ENCODE measurements at regions not wholly inside any gene's neighbourhood (a gene's known extent, or its start where the extent isn't known, plus 50 kb on each side); places are given as distances from the start of the nearest gene placed in this dataset.

DNA sequence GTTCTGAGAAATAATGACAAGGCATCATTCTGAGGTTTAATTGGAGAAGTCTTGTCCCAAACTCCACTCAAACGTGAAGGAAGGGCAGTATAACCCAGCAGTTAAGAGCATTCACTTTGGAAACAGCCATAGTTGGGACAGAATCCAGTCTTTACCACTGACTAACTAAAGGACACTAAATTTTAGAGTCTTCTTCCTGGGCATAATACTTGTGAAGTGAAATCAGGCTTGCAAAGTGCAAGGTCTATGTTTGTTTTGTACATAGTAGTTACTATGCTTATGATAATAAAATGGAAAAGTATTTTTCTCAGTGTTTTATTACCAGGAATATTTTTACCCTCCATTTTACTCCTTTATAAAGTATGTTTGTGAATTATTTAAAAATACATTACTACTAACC is 748.2 kb upstream of the ID2 start:
- Histone ChIP-seq H3K4me2 (ENCODE audit: low read depth, low read length, poor library complexity, severe bottlenecking) (no peak overlapping the region), H3K9ac (ENCODE audit: low read depth, low read length, poor library complexity, severe bottlenecking) (no peak overlapping the region), H4K20me1 (ENCODE audit: insufficient read depth, low read length, poor library complexity, severe bottlenecking) (no peaks in the 10 kb centered on the region), H3K9me2 (replicated peaks; ENCODE audit: low read depth, low read length) (no peaks in the 10 kb centered on the region), H3K79me2 (ENCODE audit: insufficient read depth, low read length) (no peaks in the 10 kb centered on the region), H3K9me3 (ENCODE audit: insufficient read depth, low read depth, low read length) (no peaks in the 10 kb centered on the region), H3K27me3 (ENCODE audit: insufficient read depth, low read length, poor library complexity, severe bottlenecking) (no peaks in the 10 kb centered on the region), H3F3A (ENCODE audit: low read depth) (no peaks in the 10 kb centered on the region), H2AFZ (ENCODE audit: low read length) (no peak overlapping the region), H3K36me3 (ENCODE audit: insufficient read depth, low read length) (no peaks in the 10 kb centered on the region), H3K4me1 (ENCODE audit: insufficient read depth, low read length, poor library complexity, severe bottlenecking) (no peaks in the 10 kb centered on the region), H3K4me3 (ENCODE audit: low read length, poor library complexity, severe bottlenecking) (no peak overlapping the region)
- TF ChIP-seq EZH2phosphoT487 (IDR thresholded peaks at IDR 0.05; ENCODE audit: borderline replicate concordance) = no peak
- TF ChIP-seq, protein P1, sequence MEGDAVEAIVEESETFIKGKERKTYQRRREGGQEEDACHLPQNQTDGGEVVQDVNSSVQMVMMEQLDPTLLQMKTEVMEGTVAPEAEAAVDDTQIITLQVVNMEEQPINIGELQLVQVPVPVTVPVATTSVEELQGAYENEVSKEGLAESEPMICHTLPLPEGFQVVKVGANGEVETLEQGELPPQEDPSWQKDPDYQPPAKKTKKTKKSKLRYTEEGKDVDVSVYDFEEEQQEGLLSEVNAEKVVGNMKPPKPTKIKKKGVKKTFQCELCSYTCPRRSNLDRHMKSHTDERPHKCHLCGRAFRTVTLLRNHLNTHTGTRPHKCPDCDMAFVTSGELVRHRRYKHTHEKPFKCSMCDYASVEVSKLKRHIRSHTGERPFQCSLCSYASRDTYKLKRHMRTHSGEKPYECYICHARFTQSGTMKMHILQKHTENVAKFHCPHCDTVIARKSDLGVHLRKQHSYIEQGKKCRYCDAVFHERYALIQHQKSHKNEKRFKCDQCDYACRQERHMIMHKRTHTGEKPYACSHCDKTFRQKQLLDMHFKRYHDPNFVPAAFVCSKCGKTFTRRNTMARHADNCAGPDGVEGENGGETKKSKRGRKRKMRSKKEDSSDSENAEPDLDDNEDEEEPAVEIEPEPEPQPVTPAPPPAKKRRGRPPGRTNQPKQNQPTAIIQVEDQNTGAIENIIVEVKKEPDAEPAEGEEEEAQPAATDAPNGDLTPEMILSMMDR (conservative IDR thresholded peaks at IDR 0.05; ENCODE audit: low read length) = no peak

DNA sequence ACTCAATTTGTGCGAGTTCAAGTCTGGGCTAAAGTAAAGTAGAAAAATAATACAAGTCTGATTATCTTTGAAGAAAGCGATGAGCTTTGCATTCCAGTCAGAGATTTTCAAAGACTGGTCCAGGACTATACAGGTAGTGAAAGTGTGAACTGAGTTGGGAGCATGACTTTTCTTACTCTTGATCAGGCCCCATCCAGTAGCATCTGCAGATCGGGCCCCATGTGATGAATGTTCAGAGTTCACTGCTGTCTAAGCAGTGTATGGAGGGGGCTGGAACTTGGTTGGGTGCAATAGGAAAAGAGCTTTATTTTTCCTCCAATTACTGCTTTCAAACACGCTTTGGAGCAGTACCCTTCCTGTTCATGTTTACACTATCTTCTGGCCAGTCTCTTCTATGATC is 747.4 kb upstream of the ID2 start:
- Histone ChIP-seq H3K9me3 (ENCODE audit: insufficient read depth, low read depth, low read length) (no peaks in the 10 kb centered on the region), H3K79me2 (ENCODE audit: insufficient read depth, low read length) (no peaks in the 10 kb centered on the region), H3K4me2 (ENCODE audit: low read depth, low read length, poor library complexity, severe bottlenecking) (no peak overlapping the region), H3K9me2 (replicated peaks; ENCODE audit: low read depth, low read length) (no peaks in the 10 kb centered on the region), H3K36me3 (ENCODE audit: insufficient read depth, low read length) (no peaks in the 10 kb centered on the region), H3K27me3 (ENCODE audit: insufficient read depth, low read length, poor library complexity, severe bottlenecking) (no peaks in the 10 kb centered on the region), H3K4me1 (ENCODE audit: insufficient read depth, low read length, poor library complexity, severe bottlenecking) (no peaks in the 10 kb centered on the region), H3F3A (ENCODE audit: low read depth) (no peaks in the 10 kb centered on the region), H3K9ac (ENCODE audit: low read depth, low read length, poor library complexity, severe bottlenecking) (no peak overlapping the region), H3K4me3 (ENCODE audit: low read length, poor library complexity, severe bottlenecking) (no peak overlapping the region), H2AFZ (ENCODE audit: low read length) (no peak overlapping the region), H4K20me1 (ENCODE audit: insufficient read depth, low read length, poor library complexity, severe bottlenecking) (no peaks in the 10 kb centered on the region)
- TF ChIP-seq, protein P1 (conservative IDR thresholded peaks at IDR 0.05; ENCODE audit: low read length) = no peak

DNA sequence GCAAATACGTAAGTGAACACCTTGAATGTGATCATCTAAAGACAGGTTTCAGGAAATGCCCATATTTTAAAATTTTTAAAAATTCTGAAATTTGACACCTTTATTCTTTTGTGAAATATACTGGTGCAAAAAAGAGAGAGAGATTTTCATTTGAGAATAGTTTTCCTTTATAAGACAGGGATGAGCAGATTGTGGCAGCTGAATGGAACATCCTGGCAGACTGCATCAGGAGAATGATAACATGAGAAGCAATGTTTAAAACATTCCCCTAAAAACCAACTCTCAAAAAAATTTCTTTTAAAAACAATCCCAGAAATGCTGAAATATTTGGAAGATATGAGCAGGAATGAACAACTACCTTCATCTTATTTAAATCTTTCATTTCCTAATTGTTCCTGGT is 744.8 kb upstream of the ID2 start:
- H3K27me3 ChIP-seq (ENCODE audit: insufficient read depth, low read length, poor library complexity, severe bottlenecking) = no peaks in the 10 kb centered on the region
- TF ChIP-seq, protein P1 (conservative IDR thresholded peaks at IDR 0.05; ENCODE audit: low read length) = no peak
- no peak for TF ChIP-seq EZH2phosphoT487 (IDR thresholded peaks at IDR 0.05; ENCODE audit: borderline replicate concordance)
- no peaks in the 10 kb centered on the region for H3K79me2 ChIP-seq (ENCODE audit: insufficient read depth, low read length)
- H3K9ac ChIP-seq (ENCODE audit: low read depth, low read length, poor library complexity, severe bottlenecking) = no peak overlapping the region
- no peaks in the 10 kb centered on the region for H3K36me3 ChIP-seq (ENCODE audit: insufficient read depth, low read length)
- no peaks in the 10 kb centered on the region for H3K9me2 ChIP-seq (replicated peaks; ENCODE audit: low read depth, low read length)
- no peaks in the 10 kb centered on the region for H3F3A ChIP-seq (ENCODE audit: low read depth)
- H3K4me1 ChIP-seq (ENCODE audit: insufficient read depth, low read length, poor library complexity, severe bottlenecking) = no peaks in the 10 kb centered on the region
- H3K4me2 ChIP-seq (ENCODE audit: low read depth, low read length, poor library complexity, severe bottlenecking) = no peak overlapping the region
- no peaks in the 10 kb centered on the region for H3K9me3 ChIP-seq (ENCODE audit: insufficient read depth, low read depth, low read length)
- H3K4me3 ChIP-seq (ENCODE audit: low read length, poor library complexity, severe bottlenecking) = no peak overlapping the region
- no peak overlapping the region for H2AFZ ChIP-seq (ENCODE audit: low read length)
- H4K20me1 ChIP-seq (ENCODE audit: insufficient read depth, low read length, poor library complexity, severe bottlenecking) = no peaks in the 10 kb centered on the region

Data from Loucy (cell line).